Fibroblast of the aortic adventitia (primary cell): ENCODE measurements at regions not wholly inside any gene's neighbourhood (a gene's known extent, or its start where the extent isn't known, plus 50 kb on each side); places are given as distances from the start of the nearest gene placed in this dataset.

ENCODE experiments used
- DNase-seq: peaks from one replicate; pipeline ENCODE4 v3.0.0-alpha.2; 2010; ENCODE audit warnings: low read depth
- H3K4me3 ChIP-seq: 2 replicates; pipeline ENCODE4 v1.5.1; 2011; ENCODE audit warnings: low read depth, mild to moderate bottlenecking, control low read depth, low read length, moderate library complexity
- TF ChIP-seq, protein P1 (sequence below): IDR thresholded peaks from 2 replicates; pipeline ENCODE4 v1.5.1; 2011; ENCODE audit warnings: mild to moderate bottlenecking, low read length, control low read depth, inconsistent platforms; ENCODE audit not compliant: insufficient read depth

DNA sequence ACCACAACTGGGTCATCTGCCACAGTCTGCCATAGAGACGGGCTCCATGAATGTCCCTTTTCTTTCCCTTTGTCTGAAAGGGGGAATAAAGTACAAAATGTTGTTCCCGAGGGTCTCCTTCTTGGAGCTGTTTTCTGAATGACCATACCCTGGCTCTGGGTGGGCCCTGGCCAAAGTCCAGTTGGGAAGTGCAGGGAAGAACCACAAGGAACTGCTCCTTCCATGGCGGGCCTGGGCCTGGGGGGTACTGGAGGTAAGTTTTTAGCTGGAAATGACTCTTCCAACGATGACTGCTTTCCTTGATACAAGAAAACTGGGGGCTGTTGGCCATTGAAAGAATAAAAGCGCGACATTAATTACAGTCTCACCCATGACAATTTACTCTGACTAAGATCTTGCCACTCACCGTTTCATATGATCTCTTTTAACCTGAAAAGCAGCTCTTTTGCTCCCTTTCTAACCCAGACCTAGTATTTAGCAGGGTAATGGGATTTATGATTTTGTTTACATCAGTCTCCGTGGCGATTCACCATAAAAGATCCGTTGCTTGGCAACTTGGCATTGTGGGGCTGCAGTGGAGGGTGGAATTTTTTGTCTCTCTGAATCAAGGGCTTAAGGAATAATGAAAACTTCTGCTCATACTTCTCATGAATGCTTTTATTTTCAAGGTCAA is 89.2 kb upstream of the PTCH1 start:
- no peak overlapping the region for H3K4me3 ChIP-seq
- DNase-seq, result no peak
- TF ChIP-seq, protein P1, sequence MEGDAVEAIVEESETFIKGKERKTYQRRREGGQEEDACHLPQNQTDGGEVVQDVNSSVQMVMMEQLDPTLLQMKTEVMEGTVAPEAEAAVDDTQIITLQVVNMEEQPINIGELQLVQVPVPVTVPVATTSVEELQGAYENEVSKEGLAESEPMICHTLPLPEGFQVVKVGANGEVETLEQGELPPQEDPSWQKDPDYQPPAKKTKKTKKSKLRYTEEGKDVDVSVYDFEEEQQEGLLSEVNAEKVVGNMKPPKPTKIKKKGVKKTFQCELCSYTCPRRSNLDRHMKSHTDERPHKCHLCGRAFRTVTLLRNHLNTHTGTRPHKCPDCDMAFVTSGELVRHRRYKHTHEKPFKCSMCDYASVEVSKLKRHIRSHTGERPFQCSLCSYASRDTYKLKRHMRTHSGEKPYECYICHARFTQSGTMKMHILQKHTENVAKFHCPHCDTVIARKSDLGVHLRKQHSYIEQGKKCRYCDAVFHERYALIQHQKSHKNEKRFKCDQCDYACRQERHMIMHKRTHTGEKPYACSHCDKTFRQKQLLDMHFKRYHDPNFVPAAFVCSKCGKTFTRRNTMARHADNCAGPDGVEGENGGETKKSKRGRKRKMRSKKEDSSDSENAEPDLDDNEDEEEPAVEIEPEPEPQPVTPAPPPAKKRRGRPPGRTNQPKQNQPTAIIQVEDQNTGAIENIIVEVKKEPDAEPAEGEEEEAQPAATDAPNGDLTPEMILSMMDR, result no peak

DNA sequence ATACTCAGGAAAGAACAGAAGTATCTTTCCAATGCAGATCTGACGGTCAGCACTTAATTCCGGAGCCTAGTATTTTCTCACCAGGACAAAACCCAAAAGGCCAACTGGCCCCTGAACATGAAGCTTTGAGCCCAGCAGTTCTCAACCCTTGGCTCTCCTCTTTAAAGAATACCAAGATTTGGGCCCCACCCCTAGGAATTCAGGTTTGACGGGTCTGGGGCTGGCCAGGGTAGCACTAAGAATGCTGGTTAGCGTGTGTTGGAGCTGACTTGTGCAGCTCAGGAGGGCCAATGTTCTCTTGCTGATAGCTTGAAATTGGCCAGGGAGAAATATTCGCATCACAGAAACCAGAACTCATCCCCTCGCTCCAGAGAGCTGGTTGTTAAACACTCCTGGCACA is 88.3 kb upstream of the PTCH1 start:
- TF ChIP-seq, protein P1, result no peak
- no peak for DNase-seq
- no peak overlapping the region for H3K4me3 ChIP-seq

DNA sequence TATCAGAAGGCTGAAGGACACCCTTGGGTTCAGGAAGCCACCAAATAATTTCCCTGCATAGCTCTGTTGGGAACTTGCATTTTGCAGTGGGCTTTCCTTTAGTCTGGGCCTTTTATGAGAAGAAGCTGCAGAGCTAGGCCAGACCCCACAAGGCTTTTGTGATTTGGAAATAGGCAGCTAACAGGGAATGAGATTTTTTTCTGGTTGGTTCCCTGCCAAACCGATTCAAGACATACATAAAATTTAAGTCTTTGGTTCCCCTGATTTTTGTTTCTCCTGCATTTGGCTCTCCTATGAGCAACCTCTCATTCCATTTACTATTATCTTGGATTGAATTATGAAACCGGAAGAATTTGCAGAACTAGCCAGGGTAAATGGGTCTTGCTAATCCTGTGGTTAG is 81.5 kb upstream of the PTCH1 start:
- DNase-seq, result no peak
- H3K4me3 ChIP-seq, result no peak overlapping the region
- TF ChIP-seq, protein P1, result no peak

DNA sequence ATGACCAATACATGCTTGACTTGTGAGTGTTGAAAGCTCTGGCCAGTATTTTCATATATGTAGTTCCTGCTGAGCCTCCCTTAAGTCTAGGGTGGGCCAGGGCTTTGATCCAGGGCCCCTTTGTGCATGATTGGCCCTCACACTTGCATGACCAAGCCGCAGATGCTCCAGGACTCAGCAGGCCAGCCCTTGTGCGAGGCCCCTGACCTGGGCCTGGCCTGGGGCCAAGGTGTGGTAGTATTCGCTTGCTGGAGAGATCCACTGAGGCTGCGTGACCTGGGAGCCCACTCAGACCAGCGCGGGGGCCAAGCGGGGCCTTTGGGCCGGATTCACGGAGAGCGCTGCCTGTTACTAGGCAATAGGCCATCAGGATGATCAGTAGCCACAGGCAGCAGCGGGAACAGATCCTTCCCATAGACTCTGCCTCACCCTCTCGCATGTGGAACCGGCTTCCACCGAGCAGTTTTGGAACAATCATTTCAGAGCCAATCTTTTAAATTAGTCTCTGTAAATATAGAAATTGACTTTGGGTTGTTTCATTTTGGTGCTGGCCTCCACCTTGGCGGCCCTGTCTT is 79.0 kb upstream of the PTCH1 start:
- no peak for DNase-seq
- H3K4me3 ChIP-seq, result no peak overlapping the region
- TF ChIP-seq, protein P1, result no peak

DNA sequence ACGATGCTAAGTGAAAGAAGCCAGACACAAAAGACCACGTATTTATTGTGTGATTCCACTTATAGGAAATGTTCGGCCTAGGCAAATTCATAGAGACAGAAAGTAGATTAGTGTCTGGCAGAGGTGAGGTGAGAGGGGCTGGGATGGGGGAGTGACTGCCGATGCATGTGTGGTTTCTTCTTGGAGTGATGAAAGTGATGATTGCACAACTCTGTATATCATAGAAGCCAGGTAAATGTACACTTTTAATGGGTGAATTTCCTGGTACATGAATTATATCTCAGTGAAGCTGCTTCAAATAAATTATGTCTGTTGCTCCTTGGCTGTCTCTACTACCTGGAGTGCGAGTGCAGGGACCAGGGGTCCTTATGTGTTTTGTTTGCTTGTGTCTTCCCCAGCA is 76.2 kb upstream of the PTCH1 start:
- no peak for DNase-seq
- no peak overlapping the region for H3K4me3 ChIP-seq
- TF ChIP-seq, protein P1, result no peak

DNA sequence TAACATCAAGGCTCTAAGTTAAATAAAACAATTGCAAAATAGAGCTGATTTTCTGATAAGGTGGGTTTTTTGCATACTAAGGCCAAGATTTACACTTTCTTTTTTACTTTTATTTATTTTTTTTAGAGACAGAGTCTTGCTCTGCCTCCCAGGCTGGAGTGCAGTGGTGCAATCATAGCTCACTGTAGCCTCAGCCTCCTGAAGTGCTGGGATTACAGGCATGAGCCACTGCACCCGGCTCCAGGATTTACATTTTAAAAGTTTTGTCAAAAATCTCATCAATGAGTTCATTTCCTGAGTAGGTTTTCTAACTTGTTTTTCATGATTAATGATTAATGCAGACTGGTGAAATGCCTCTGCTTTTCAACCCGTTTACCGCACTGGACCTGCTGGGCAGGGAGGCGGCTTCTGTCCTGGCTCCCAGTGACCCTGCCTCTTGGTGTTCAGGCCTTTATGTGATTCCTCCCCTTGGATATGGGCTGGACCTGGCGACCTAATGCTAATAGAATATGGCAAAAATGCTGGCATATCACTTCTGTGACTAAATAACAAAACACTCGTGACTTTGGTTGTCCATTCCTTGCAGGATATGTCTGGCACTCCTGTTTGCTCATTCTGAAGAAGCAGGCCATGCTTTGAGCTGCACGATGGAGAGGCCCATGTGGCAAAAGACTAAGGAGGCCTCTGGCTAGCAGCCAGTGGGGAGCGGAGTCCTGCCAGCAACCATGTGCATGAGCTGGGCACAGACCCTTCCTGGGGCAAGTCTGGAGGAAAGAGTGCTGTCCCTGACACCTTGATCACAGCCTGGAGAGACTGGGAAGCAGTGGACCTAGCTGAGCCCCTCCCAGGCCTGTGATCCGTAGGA is 72.2 kb upstream of the PTCH1 start:
- no peak overlapping the region for H3K4me3 ChIP-seq
- no peak for DNase-seq
- TF ChIP-seq, protein P1, result no peak
